ENCODE measurements at regions not wholly inside any gene's neighbourhood (a gene's known extent, or its start where the extent isn't known, plus 50 kb on each side); places are given as distances from the start of the nearest gene placed in this dataset.

- no peak for TF ChIP-seq CTCF (conservative IDR thresholded peaks at IDR 0.05; ENCODE audit: low read depth in 2 of 2)
- no peak for TF ChIP-seq POLR2AphosphoS5 (IDR thresholded peaks at IDR 0.05; ENCODE audit: low read depth)
- TF ChIP-seq EZH2 (IDR thresholded peaks at IDR 0.05; ENCODE audit: low read depth, unreplicated experiment), result no peak
- no peak for TF ChIP-seq REST (IDR thresholded peaks at IDR 0.05; ENCODE audit: unreplicated experiment)
- TF ChIP-seq ZNF114 (CRISPR knock-in tag; IDR thresholded peaks at IDR 0.05), result no peak
- no peak for TF ChIP-seq CREB1 (CRISPR knock-in tag; IDR thresholded peaks at IDR 0.05; ENCODE audit: low read depth)
- no peak for TF ChIP-seq ETS1 (IDR thresholded peaks at IDR 0.05)
- no peak for TF ChIP-seq EZH2phosphoT487 (IDR thresholded peaks at IDR 0.05; ENCODE audit: unreplicated experiment)
- TF ChIP-seq JUNB (IDR thresholded peaks at IDR 0.05; ENCODE audit: unreplicated experiment), result no peak
- no peak for TF ChIP-seq NANOG (IDR thresholded peaks at IDR 0.05; ENCODE audit: borderline replicate concordance)
- no peak for TF ChIP-seq ZNF462 (CRISPR knock-in tag; IDR thresholded peaks at IDR 0.05)
- TF ChIP-seq STAT1 (IDR thresholded peaks at IDR 0.05; ENCODE audit: unreplicated experiment), result no peak
- no peak for TF ChIP-seq ZNF331 (CRISPR knock-in tag; IDR thresholded peaks at IDR 0.05; ENCODE audit: low read depth)
Observed at GRCh38 chr7:152565731-152566130, 110.2 kb downstream of the XRCC2 start.
